ENCODE measurements at regions not wholly inside any gene's neighbourhood (a gene's known extent, or its start where the extent isn't known, plus 50 kb on each side); places are given as distances from the start of the nearest gene placed in this dataset.
"Not testable (repeated sequence)": the region's sequence is repeated elsewhere in the genome, so short reads cannot be mapped to it uniquely, and the experiment has no call there.

DNA sequence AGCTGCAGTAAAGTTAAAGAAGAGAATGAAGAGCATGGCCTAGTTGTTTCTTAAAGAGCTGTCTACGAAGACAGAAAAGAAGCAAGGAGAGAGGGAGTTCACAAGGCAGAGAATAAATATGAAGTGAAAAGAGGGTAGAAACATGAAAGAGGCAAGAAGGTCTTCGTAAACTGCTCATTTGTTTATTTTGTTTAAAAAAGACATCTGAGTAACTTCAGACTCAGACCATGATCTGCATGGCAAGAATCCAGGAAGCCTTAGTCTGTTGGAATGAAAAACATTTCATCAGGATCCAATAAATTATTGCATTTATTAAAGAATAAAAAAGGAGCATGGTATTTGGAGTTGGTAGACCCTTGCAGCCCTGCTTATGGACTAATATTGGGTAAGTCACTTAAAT lies 151.1 kb downstream of the SEM1 start:
- TF ChIP-seq, protein P1, sequence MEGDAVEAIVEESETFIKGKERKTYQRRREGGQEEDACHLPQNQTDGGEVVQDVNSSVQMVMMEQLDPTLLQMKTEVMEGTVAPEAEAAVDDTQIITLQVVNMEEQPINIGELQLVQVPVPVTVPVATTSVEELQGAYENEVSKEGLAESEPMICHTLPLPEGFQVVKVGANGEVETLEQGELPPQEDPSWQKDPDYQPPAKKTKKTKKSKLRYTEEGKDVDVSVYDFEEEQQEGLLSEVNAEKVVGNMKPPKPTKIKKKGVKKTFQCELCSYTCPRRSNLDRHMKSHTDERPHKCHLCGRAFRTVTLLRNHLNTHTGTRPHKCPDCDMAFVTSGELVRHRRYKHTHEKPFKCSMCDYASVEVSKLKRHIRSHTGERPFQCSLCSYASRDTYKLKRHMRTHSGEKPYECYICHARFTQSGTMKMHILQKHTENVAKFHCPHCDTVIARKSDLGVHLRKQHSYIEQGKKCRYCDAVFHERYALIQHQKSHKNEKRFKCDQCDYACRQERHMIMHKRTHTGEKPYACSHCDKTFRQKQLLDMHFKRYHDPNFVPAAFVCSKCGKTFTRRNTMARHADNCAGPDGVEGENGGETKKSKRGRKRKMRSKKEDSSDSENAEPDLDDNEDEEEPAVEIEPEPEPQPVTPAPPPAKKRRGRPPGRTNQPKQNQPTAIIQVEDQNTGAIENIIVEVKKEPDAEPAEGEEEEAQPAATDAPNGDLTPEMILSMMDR (IDR thresholded peaks at IDR 0.05; ENCODE audit: low read depth, low read length): no peak
- H3K27ac ChIP-seq: no peak overlapping the region
- no peak for DNase-seq
- no peaks in the 10 kb centered on the region for H3K9me3 ChIP-seq (ENCODE audit: severe bottlenecking)
- no peaks in the 10 kb centered on the region for H3K27me3 ChIP-seq (ENCODE audit: insufficient read depth, low read depth, severe bottlenecking)
- H3K36me3 ChIP-seq: no peaks in the 10 kb centered on the region
- no peak overlapping the region for H3K4me3 ChIP-seq (ENCODE audit: low read depth, low read length)

DNA sequence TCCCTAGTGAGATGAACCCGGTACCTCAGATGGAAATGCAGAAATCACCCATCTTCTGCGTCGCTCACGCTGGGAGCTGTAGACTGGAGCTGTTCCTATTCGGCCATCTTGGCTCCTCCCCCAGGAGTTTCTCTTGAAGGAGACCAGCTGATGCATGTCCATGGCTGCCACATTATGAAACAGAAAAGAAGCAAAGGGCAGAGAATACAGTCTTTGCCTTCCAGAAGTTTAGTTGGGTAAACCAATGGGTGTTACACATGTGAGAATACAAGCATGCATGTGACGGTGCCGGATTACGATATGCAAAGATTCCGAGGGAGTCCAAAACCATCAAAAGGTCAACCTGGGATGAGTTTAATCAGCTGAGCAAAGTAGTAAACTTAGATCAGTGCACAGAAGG lies 151.6 kb downstream of the SEM1 start:
- TF ChIP-seq, protein P1 (IDR thresholded peaks at IDR 0.05; ENCODE audit: low read depth, low read length): no peak
- H3K27me3 ChIP-seq (ENCODE audit: insufficient read depth, low read depth, severe bottlenecking): no peaks in the 10 kb centered on the region
- no peaks in the 10 kb centered on the region for H3K36me3 ChIP-seq
- H3K9me3 ChIP-seq (ENCODE audit: severe bottlenecking): no peaks in the 10 kb centered on the region
- no peak overlapping the region for H3K27ac ChIP-seq
- no peak for DNase-seq
- no peak overlapping the region for H3K4me3 ChIP-seq (ENCODE audit: low read depth, low read length)

DNA sequence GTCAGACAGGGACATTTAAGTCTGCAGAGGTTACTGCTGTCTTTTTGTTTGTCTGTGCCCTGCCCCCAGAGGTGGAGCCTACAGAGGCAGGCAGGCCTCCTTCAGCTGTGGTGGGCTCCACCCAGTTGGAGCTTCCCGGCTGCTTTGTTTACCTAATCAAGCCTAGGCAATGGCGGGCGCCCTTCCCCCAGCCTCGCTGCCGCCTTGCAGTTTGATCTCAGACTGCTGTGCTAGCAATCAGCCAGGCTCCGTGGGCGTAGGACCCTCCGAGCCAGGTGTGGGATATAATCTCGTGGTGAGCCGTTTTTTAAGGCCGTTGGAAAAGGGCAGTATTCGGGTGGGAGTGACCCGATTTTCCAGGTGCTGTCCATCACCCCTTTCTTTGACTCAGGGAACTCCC lies 152.0 kb downstream of the SEM1 start:
- H3K27ac ChIP-seq: not testable (repeated sequence)

DNA sequence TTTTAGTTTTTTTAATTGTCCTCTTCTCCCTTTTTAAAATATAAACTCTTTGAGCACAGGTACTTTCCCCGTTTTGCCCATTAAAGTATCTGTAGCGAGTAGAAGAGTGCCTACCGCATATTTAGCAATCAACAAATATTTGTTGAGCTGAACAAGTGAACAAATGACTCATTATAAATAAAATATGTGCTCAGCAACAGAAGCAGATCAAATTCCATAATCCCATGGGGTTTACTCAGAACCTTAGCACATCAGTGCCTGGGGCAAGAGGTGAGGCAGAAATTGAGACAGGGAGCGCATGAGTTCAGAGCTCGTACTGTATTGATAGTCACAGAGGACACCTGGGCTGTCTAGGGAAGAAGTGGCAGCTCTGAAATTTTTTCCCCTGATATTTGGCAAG lies 161.0 kb downstream of the SEM1 start:
- no peak overlapping the region for H3K4me3 ChIP-seq (ENCODE audit: low read depth, low read length)
- TF ChIP-seq, protein P1 (IDR thresholded peaks at IDR 0.05; ENCODE audit: low read depth, low read length): no peak
- DNase-seq: no peak
- no peaks in the 10 kb centered on the region for H3K27me3 ChIP-seq (ENCODE audit: insufficient read depth, low read depth, severe bottlenecking)
- H3K9me3 ChIP-seq (ENCODE audit: severe bottlenecking): peaks cover 3% of the 10 kb centered on the region
- no peaks in the 10 kb centered on the region for H3K36me3 ChIP-seq
- H3K27ac ChIP-seq: no peak overlapping the region

More for the DNA sequence above, 152.0 kb downstream of the SEM1 start:
- not testable (repeated sequence) for H3K4me3 ChIP-seq (ENCODE audit: low read depth, low read length); H3K36me3 ChIP-seq; H3K27me3 ChIP-seq (ENCODE audit: insufficient read depth, low read depth, severe bottlenecking); DNase-seq; H3K9me3 ChIP-seq (ENCODE audit: severe bottlenecking)

DNA sequence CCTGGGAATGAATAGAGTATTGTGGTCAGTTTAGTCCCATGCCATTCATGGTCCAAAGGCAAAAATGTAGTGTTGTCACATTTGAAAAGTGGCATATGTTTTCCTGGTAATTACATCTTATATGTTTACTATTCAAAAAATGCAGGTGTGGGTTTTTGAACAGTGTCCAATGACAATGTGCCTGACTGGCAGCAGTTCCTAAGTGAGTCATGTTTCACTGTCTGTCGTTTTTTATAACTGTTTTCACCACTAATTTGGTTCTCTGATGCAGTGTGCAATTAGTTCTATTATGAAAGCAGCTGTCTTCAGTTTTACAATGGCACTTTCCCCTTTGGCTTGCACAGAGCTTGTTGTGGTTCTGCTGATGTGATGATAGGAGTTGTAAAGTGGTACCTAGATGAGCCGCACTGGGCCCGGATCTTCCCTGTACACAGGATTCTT lies 162.3 kb downstream of the SEM1 start:
- Histone ChIP-seq H3K4me3 (ENCODE audit: low read depth, low read length) (no peak overlapping the region), H3K27ac (no peak overlapping the region), H3K36me3 (no peaks in the 10 kb centered on the region), H3K9me3 (ENCODE audit: severe bottlenecking) (peaks cover 3% of the 10 kb centered on the region), H3K27me3 (ENCODE audit: insufficient read depth, low read depth, severe bottlenecking) (no peaks in the 10 kb centered on the region)
- TF ChIP-seq, protein P1 (IDR thresholded peaks at IDR 0.05; ENCODE audit: low read depth, low read length): no peak
- DNase-seq: no peak

DNA sequence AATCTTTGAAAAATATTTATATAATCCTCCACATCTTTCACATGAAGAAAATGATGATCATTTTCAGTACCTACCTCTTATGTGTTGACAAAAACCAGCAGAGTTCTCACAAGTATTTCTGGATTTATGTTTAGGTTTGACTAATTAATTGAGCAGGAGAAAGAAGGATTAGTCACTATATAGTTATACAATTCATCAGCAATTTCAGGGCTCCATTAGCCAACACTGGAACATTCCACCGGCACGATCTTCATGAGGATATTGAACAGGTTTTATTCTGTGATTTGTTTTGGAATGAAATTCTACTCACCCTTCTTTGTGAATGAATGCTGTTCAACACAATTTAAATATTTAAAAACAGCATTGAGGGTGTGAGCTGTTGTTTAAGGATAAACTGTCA lies 163.2 kb downstream of the SEM1 start:
- Histone ChIP-seq H3K36me3 (no peaks in the 10 kb centered on the region), H3K4me3 (ENCODE audit: low read depth, low read length) (no peak overlapping the region), H3K27ac (no peak overlapping the region), H3K9me3 (ENCODE audit: severe bottlenecking) (peaks cover 3% of the 10 kb centered on the region), H3K27me3 (ENCODE audit: insufficient read depth, low read depth, severe bottlenecking) (no peaks in the 10 kb centered on the region)
- TF ChIP-seq, protein P1 (IDR thresholded peaks at IDR 0.05; ENCODE audit: low read depth, low read length): no peak
- no peak for DNase-seq

All from WERI-Rb-1 (cell line).